ENCODE measurements at regions not wholly inside any gene's neighbourhood (a gene's known extent, or its start where the extent isn't known, plus 50 kb on each side); places are given as distances from the start of the nearest gene placed in this dataset.

DNA sequence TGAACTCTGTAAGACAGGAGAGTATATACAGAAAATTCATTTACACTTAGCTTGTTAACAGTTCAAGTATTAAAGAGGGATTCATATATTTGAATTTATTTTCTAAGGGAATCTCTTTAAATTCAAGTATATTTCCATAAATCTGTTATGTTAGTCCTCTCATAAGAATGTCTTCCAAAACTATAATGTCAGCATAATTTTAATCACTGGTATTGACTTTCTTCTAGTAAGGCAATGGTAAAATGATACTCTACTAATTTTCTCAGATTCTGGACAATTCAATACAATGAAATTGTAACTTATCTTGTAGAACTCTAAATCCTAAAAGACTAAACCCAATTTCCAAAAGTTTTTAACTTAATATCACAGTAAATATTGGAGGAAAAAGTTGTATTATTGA, 66.3 kb upstream of the EPHA6 start:
- no peaks in the 10 kb centered on the region for H3K9me3 Mint-ChIP-seq (ENCODE audit: low read depth)
- TF ChIP-seq, protein P1, sequence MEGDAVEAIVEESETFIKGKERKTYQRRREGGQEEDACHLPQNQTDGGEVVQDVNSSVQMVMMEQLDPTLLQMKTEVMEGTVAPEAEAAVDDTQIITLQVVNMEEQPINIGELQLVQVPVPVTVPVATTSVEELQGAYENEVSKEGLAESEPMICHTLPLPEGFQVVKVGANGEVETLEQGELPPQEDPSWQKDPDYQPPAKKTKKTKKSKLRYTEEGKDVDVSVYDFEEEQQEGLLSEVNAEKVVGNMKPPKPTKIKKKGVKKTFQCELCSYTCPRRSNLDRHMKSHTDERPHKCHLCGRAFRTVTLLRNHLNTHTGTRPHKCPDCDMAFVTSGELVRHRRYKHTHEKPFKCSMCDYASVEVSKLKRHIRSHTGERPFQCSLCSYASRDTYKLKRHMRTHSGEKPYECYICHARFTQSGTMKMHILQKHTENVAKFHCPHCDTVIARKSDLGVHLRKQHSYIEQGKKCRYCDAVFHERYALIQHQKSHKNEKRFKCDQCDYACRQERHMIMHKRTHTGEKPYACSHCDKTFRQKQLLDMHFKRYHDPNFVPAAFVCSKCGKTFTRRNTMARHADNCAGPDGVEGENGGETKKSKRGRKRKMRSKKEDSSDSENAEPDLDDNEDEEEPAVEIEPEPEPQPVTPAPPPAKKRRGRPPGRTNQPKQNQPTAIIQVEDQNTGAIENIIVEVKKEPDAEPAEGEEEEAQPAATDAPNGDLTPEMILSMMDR (IDR thresholded peaks at IDR 0.05), result no peak
- no peaks in the 10 kb centered on the region for H3K4me1 Mint-ChIP-seq (ENCODE audit: low read depth)
- H3K27ac Mint-ChIP-seq (ENCODE audit: unreplicated experiment), result no peak overlapping the region
- no peaks in the 10 kb centered on the region for H3K36me3 Mint-ChIP-seq (ENCODE audit: low read depth)
- peaks cover 2% of the 10 kb centered on the region for H3K27me3 Mint-ChIP-seq (ENCODE audit: low read depth)
- H3K4me3 Mint-ChIP-seq (ENCODE audit: unreplicated experiment), result no peak overlapping the region
- DNase-seq (ENCODE audit: low spot score), result no peak

- no peak for DNase-seq (ENCODE audit: low spot score)
- no peaks in the 10 kb centered on the region for H3K4me1 Mint-ChIP-seq (ENCODE audit: low read depth)
- no peaks in the 10 kb centered on the region for H3K9me3 Mint-ChIP-seq (ENCODE audit: low read depth)
- no peaks in the 10 kb centered on the region for H3K36me3 Mint-ChIP-seq (ENCODE audit: low read depth)
- TF ChIP-seq, protein P1 (IDR thresholded peaks at IDR 0.05), result no peak
- peaks cover 2% of the 10 kb centered on the region for H3K27me3 Mint-ChIP-seq (ENCODE audit: low read depth)
- H3K4me3 Mint-ChIP-seq (ENCODE audit: unreplicated experiment), result no peak overlapping the region
- no peak overlapping the region for H3K27ac Mint-ChIP-seq (ENCODE audit: unreplicated experiment)
Observed at GRCh38 chr3:96750094-96750767, 64.2 kb upstream of the EPHA6 start.

DNA sequence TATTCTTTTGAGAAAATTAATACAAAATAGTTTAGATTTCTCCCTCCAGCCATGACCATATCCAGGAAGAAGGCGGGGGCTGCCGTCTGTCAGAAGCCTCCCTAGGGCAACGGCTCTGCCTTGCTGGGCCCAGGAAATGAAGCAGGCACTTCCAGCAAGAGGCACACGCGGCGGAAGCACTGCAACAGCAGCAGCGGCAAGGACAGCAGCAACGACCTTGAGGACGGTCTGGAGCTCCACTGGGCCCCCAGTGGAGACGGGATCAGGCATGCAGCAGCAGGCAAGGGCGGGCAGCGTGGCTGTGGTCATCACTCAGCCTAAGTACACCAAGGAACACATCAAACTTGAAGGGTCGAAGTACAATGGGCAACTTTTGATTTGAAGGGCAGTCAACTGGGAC, 61.3 kb upstream of the EPHA6 start:
- H3K4me3 Mint-ChIP-seq (ENCODE audit: unreplicated experiment), result no peak overlapping the region
- H3K36me3 Mint-ChIP-seq (ENCODE audit: low read depth), result no peaks in the 10 kb centered on the region
- H3K27ac Mint-ChIP-seq (ENCODE audit: unreplicated experiment), result no peak overlapping the region
- H3K4me1 Mint-ChIP-seq (ENCODE audit: low read depth), result no peaks in the 10 kb centered on the region
- H3K9me3 Mint-ChIP-seq (ENCODE audit: low read depth), result no peaks in the 10 kb centered on the region
- H3K27me3 Mint-ChIP-seq (ENCODE audit: low read depth), result no peaks in the 10 kb centered on the region
- DNase-seq (ENCODE audit: low spot score), result no peak
- TF ChIP-seq, protein P1 (IDR thresholded peaks at IDR 0.05), result no peak

GRCh38 chr3:96754128-96754527, 60.3 kb upstream of the EPHA6 start:
- Mint-ChIP-seq H3K4me3 (ENCODE audit: unreplicated experiment) (no peak overlapping the region), H3K27ac (ENCODE audit: unreplicated experiment) (no peak overlapping the region), H3K27me3 (ENCODE audit: low read depth) (no peaks in the 10 kb centered on the region), H3K4me1 (ENCODE audit: low read depth) (no peaks in the 10 kb centered on the region), H3K36me3 (ENCODE audit: low read depth) (no peaks in the 10 kb centered on the region), H3K9me3 (ENCODE audit: low read depth) (no peaks in the 10 kb centered on the region)
- TF ChIP-seq, protein P1 (IDR thresholded peaks at IDR 0.05), result no peak
- DNase-seq (ENCODE audit: low spot score), result no peak

GRCh38 chr3:96755519-96755918, 58.9 kb upstream of the EPHA6 start:
- TF ChIP-seq, protein P1 (IDR thresholded peaks at IDR 0.05), result no peak
- peaks cover 4% of the 10 kb centered on the region for H3K4me1 Mint-ChIP-seq (ENCODE audit: low read depth)
- H3K9me3 Mint-ChIP-seq (ENCODE audit: low read depth), result no peaks in the 10 kb centered on the region
- DNase-seq (ENCODE audit: low spot score), result no peak
- H3K36me3 Mint-ChIP-seq (ENCODE audit: low read depth), result no peaks in the 10 kb centered on the region
- no peak overlapping the region for H3K4me3 Mint-ChIP-seq (ENCODE audit: unreplicated experiment)
- H3K27ac Mint-ChIP-seq (ENCODE audit: unreplicated experiment), result no peak overlapping the region
- H3K27me3 Mint-ChIP-seq (ENCODE audit: low read depth), result no peaks in the 10 kb centered on the region

Data from chondrocyte (in vitro differentiated cells).